ENCODE measurements at regions not wholly inside any gene's neighbourhood (a gene's known extent, or its start where the extent isn't known, plus 50 kb on each side); places are given as distances from the start of the nearest gene placed in this dataset.

- no peaks in the 10 kb centered on the region for H3K36me3 ChIP-seq (ENCODE audit: control insufficient read depth, low read length)
- H3K4me3 ChIP-seq (ENCODE audit: low read length): no peak overlapping the region
- H3K4me2 ChIP-seq (ENCODE audit: low read length): no peak overlapping the region
- no peaks in the 10 kb centered on the region for H3K79me2 ChIP-seq (ENCODE audit: control insufficient read depth, low read length)
- TF ChIP-seq CTCF (IDR thresholded peaks at IDR 0.05; ENCODE audit: low read depth, low read length, poor library complexity, severe bottlenecking): no peak
- TF ChIP-seq EZH2phosphoT487 (IDR thresholded peaks at IDR 0.05; ENCODE audit: borderline replicate concordance, low read length): no peak
- no peaks in the 10 kb centered on the region for H3K27me3 ChIP-seq (ENCODE audit: control insufficient read depth, low read length)
- no peaks in the 10 kb centered on the region for H3K9me2 ChIP-seq (replicated peaks; ENCODE audit: control insufficient read depth, low read length)
- H3F3A ChIP-seq (ENCODE audit: control insufficient read depth, insufficient read depth): no peaks in the 10 kb centered on the region
- no peaks in the 10 kb centered on the region for H3K4me1 ChIP-seq (ENCODE audit: control insufficient read depth, low read length)
- H3K27ac ChIP-seq (ENCODE audit: low read depth, low read length): no peak overlapping the region
- H3K9me3 ChIP-seq (ENCODE audit: control insufficient read depth, insufficient read depth, low read length): no peaks in the 10 kb centered on the region
- no peaks in the 10 kb centered on the region for H4K20me1 ChIP-seq (ENCODE audit: control insufficient read depth, insufficient read depth, low read depth, low read length)
Measured at GRCh38 chr4:28754376-28754775, 1893.7 kb downstream of the STIM2 start.

GRCh38 chr4:28755081-28755480, 1894.4 kb downstream of the STIM2 start:
- Histone ChIP-seq H3K9me2 (replicated peaks; ENCODE audit: control insufficient read depth, low read length) (no peaks in the 10 kb centered on the region), H3K9me3 (ENCODE audit: control insufficient read depth, insufficient read depth, low read length) (no peaks in the 10 kb centered on the region), H3K4me1 (ENCODE audit: control insufficient read depth, low read length) (no peaks in the 10 kb centered on the region), H3K27me3 (ENCODE audit: control insufficient read depth, low read length) (no peaks in the 10 kb centered on the region), H3K4me3 (ENCODE audit: low read length) (no peak overlapping the region), H3K79me2 (ENCODE audit: control insufficient read depth, low read length) (no peaks in the 10 kb centered on the region), H3F3A (ENCODE audit: control insufficient read depth, insufficient read depth) (no peaks in the 10 kb centered on the region), H3K36me3 (ENCODE audit: control insufficient read depth, low read length) (no peaks in the 10 kb centered on the region), H3K27ac (ENCODE audit: low read depth, low read length) (no peak overlapping the region), H4K20me1 (ENCODE audit: control insufficient read depth, insufficient read depth, low read depth, low read length) (no peaks in the 10 kb centered on the region), H3K4me2 (ENCODE audit: low read length) (no peak overlapping the region)
- TF ChIP-seq EZH2phosphoT487 (IDR thresholded peaks at IDR 0.05; ENCODE audit: borderline replicate concordance, low read length): no peak
- TF ChIP-seq CTCF (IDR thresholded peaks at IDR 0.05; ENCODE audit: low read depth, low read length, poor library complexity, severe bottlenecking): no peak

- Histone ChIP-seq H3K9me2 (replicated peaks; ENCODE audit: control insufficient read depth, low read length) (no peaks in the 10 kb centered on the region), H4K20me1 (ENCODE audit: control insufficient read depth, insufficient read depth, low read depth, low read length) (no peaks in the 10 kb centered on the region), H3K27me3 (ENCODE audit: control insufficient read depth, low read length) (no peaks in the 10 kb centered on the region), H3K79me2 (ENCODE audit: control insufficient read depth, low read length) (no peaks in the 10 kb centered on the region), H3F3A (ENCODE audit: control insufficient read depth, insufficient read depth) (no peaks in the 10 kb centered on the region), H3K9me3 (ENCODE audit: control insufficient read depth, insufficient read depth, low read length) (no peaks in the 10 kb centered on the region), H3K4me2 (ENCODE audit: low read length) (no peak overlapping the region), H3K36me3 (ENCODE audit: control insufficient read depth, low read length) (no peaks in the 10 kb centered on the region), H3K4me3 (ENCODE audit: low read length) (no peak overlapping the region), H3K27ac (ENCODE audit: low read depth, low read length) (no peak overlapping the region), H3K4me1 (ENCODE audit: control insufficient read depth, low read length) (no peaks in the 10 kb centered on the region)
- TF ChIP-seq CTCF (IDR thresholded peaks at IDR 0.05; ENCODE audit: low read depth, low read length, poor library complexity, severe bottlenecking) (no peak), EZH2phosphoT487 (IDR thresholded peaks at IDR 0.05; ENCODE audit: borderline replicate concordance, low read length) (no peak)
Measured at GRCh38 chr4:28759064-28759463, 1898.4 kb downstream of the STIM2 start.

- Histone ChIP-seq H4K20me1 (ENCODE audit: control insufficient read depth, insufficient read depth, low read depth, low read length) (no peaks in the 10 kb centered on the region), H3K27me3 (ENCODE audit: control insufficient read depth, low read length) (no peaks in the 10 kb centered on the region), H3K4me1 (ENCODE audit: control insufficient read depth, low read length) (no peaks in the 10 kb centered on the region), H3K9me3 (ENCODE audit: control insufficient read depth, insufficient read depth, low read length) (no peaks in the 10 kb centered on the region), H3K27ac (ENCODE audit: low read depth, low read length) (no peak overlapping the region), H3K4me3 (ENCODE audit: low read length) (no peak overlapping the region), H3K36me3 (ENCODE audit: control insufficient read depth, low read length) (no peaks in the 10 kb centered on the region), H3K79me2 (ENCODE audit: control insufficient read depth, low read length) (no peaks in the 10 kb centered on the region), H3K4me2 (ENCODE audit: low read length) (no peak overlapping the region), H3F3A (ENCODE audit: control insufficient read depth, insufficient read depth) (no peaks in the 10 kb centered on the region), H3K9me2 (replicated peaks; ENCODE audit: control insufficient read depth, low read length) (no peaks in the 10 kb centered on the region)
- TF ChIP-seq CTCF (IDR thresholded peaks at IDR 0.05; ENCODE audit: low read depth, low read length, poor library complexity, severe bottlenecking) (no peak), EZH2phosphoT487 (IDR thresholded peaks at IDR 0.05; ENCODE audit: borderline replicate concordance, low read length) (no peak)
Measured at GRCh38 chr4:28760003-28760402, 1899.4 kb downstream of the STIM2 start.

All from DOHH2 (cell line).